WTC11 (cell line): ENCODE measurements at regions not wholly inside any gene's neighbourhood (a gene's known extent, or its start where the extent isn't known, plus 50 kb on each side); places are given as distances from the start of the nearest gene placed in this dataset.

Experiments used
- ATAC-seq: fragments of 200-7000 bp; cut with Tn5 transposase; 2 replicates; pipeline ENCODE4 v1.10.0; 2021; ENCODE audit warnings: mild to moderate bottlenecking, moderate library complexity
- CTCF ChIA-PET: fragments of 300-600 bp; sonication (Branson Sonifier 250); formaldehyde crosslinking; loops from one replicate; lab custom pipeline; 2021; ENCODE audit warnings: antibody characterized with exemption; lab: Charles Lee
- POLR2A ChIA-PET: fragments of 350-600 bp; sonication (Branson Sonifier 250); formaldehyde crosslinking; loops from one replicate; lab custom pipeline; 2021; ENCODE audit warnings: antibody characterized with exemption; lab: Charles Lee
- DNase-seq: peaks from one replicate; pipeline ENCODE4 v3.0.0; 2021; ENCODE audit warnings: low spot score
- H3K27ac Mint-ChIP-seq: 2 replicates; pipeline ENCODE4 v1.8.0; 2021; ENCODE audit warnings: mixed read lengths
- H3K27me3 Mint-ChIP-seq: 2 replicates; pipeline ENCODE4 v1.8.0; 2021; ENCODE audit warnings: low read depth, mild to moderate bottlenecking, moderate library complexity, mixed read lengths
- H3K36me3 Mint-ChIP-seq: 2 replicates; pipeline ENCODE4 v1.8.0; 2021; ENCODE audit warnings: mixed read lengths
- H3K4me1 Mint-ChIP-seq: 2 replicates; pipeline ENCODE4 v1.8.0; 2022; ENCODE audit warnings: mixed read lengths
- H3K4me3 Mint-ChIP-seq: 2 replicates; pipeline ENCODE4 v1.8.0; 2021; ENCODE audit warnings: mild to moderate bottlenecking, moderate library complexity, mixed read lengths
- H3K9me3 Mint-ChIP-seq: 2 replicates; pipeline ENCODE4 v1.8.0; 2021; ENCODE audit warnings: mixed read lengths
- CREM ChIP-seq: sonication (generic); formaldehyde crosslinking; IDR thresholded peaks from 2 replicates; pipeline ENCODE4 v1.8.1; 2022; ENCODE audit warnings: mild to moderate bottlenecking, missing genetic modification reagents, moderate library complexity
- CTCF ChIP-seq: fragments of 200-600 bp; IDR thresholded peaks from 2 replicates; pipeline ENCODE4 v1.8.0; 2022; ENCODE audit warnings: antibody characterized with exemption
- FOXJ3 ChIP-seq: sonication (generic); formaldehyde crosslinking; IDR thresholded peaks from 2 replicates; pipeline ENCODE4 v1.9.0; 2021; ENCODE audit warnings: missing genetic modification reagents, mild to moderate bottlenecking, borderline replicate concordance
- FOXK1 ChIP-seq: sonication (generic); formaldehyde crosslinking; IDR thresholded peaks from 2 replicates; pipeline ENCODE4 v1.8.0; 2022; ENCODE audit warnings: mild to moderate bottlenecking, moderate library complexity, missing genetic modification reagents
- GABPB1 ChIP-seq: sonication (generic); formaldehyde crosslinking; IDR thresholded peaks from 2 replicates; pipeline ENCODE4 v1.8.1; 2023; ENCODE audit warnings: mild to moderate bottlenecking, missing genetic modification reagents
- HMGA2 ChIP-seq: fragments of 250-450 bp; sonication (Bioruptor Pico); IDR thresholded peaks from 2 replicates; pipeline ENCODE4 v1.4.0; 2021; ENCODE audit warnings: mild to moderate bottlenecking, moderate library complexity
- HMGXB4 ChIP-seq: sonication (generic); formaldehyde crosslinking; IDR thresholded peaks from 2 replicates; pipeline ENCODE4 v1.8.1; 2023; ENCODE audit warnings: mild to moderate bottlenecking, moderate library complexity, missing genetic modification reagents
- JUN ChIP-seq: sonication (generic); formaldehyde crosslinking; IDR thresholded peaks from 2 replicates; pipeline ENCODE4 v1.8.0; 2023; ENCODE audit warnings: mild to moderate bottlenecking, missing genetic modification reagents
- NFATC4 ChIP-seq: fragments of 250-450 bp; sonication (Bioruptor Pico); IDR thresholded peaks from 2 replicates; pipeline ENCODE4 v1.9.0; 2021; ENCODE audit warnings: mild to moderate bottlenecking
- NFE2L1 ChIP-seq: sonication (generic); formaldehyde crosslinking; IDR thresholded peaks from 2 replicates; pipeline ENCODE4 v1.8.1; 2023; ENCODE audit warnings: missing genetic modification reagents
- NR1H2 ChIP-seq: sonication (generic); formaldehyde crosslinking; IDR thresholded peaks from 2 replicates; pipeline ENCODE4 v1.9.0; 2021; ENCODE audit warnings: mild to moderate bottlenecking, moderate library complexity, missing genetic modification reagents
- PRDM15 ChIP-seq: sonication (generic); formaldehyde crosslinking; IDR thresholded peaks from 2 replicates; pipeline ENCODE4 v1.8.0; 2022; ENCODE audit warnings: missing genetic modification reagents
- STAT6 ChIP-seq: sonication (generic); formaldehyde crosslinking; conservative IDR thresholded peaks from 2 replicates; pipeline ENCODE4 v1.8.1; 2023; ENCODE audit warnings: mild to moderate bottlenecking, low read depth, missing genetic modification reagents, moderate library complexity
- ZNF121 ChIP-seq: sonication (generic); formaldehyde crosslinking; IDR thresholded peaks from 2 replicates; pipeline ENCODE4 v1.8.0; 2023; ENCODE audit warnings: missing genetic modification reagents
- ZNF219 ChIP-seq: sonication (generic); formaldehyde crosslinking; IDR thresholded peaks from 2 replicates; pipeline ENCODE4 v1.8.0; 2023; ENCODE audit warnings: missing genetic modification reagents, mild to moderate bottlenecking, borderline replicate concordance
- ZNF232 ChIP-seq: sonication (generic); formaldehyde crosslinking; IDR thresholded peaks from 2 replicates; pipeline ENCODE4 v1.8.0; 2022; ENCODE audit warnings: mild to moderate bottlenecking, missing genetic modification reagents
- ZNF317 ChIP-seq: sonication (generic); formaldehyde crosslinking; IDR thresholded peaks from 2 replicates; pipeline ENCODE4 v1.8.1; 2023; ENCODE audit warnings: low read depth, mild to moderate bottlenecking, moderate library complexity, missing genetic modification reagents, borderline replicate concordance
- ZNF416 ChIP-seq: fragments of 250-450 bp; sonication (Bioruptor Pico); IDR thresholded peaks from 2 replicates; pipeline ENCODE4 v1.9.0; 2021; ENCODE audit warnings: mild to moderate bottlenecking, inconsistent platforms
- TF ChIP-seq, protein P1 (sequence below): sonication (generic); formaldehyde crosslinking; IDR thresholded peaks from 2 replicates; pipeline ENCODE4 v1.8.0; 2022; ENCODE audit warnings: mild to moderate bottlenecking, missing genetic modification reagents
- TF ChIP-seq, protein P2 (sequence below): fragments of 250-450 bp; sonication (Bioruptor Pico); IDR thresholded peaks from 2 replicates; pipeline ENCODE4 v1.9.0; 2021; ENCODE audit warnings: mild to moderate bottlenecking, borderline replicate concordance
- TF ChIP-seq, protein P3 (sequence below): fragments of 250-450 bp; sonication (Bioruptor Pico); conservative IDR thresholded peaks from 2 replicates; pipeline ENCODE4 v1.9.0; 2021; ENCODE audit warnings: mild to moderate bottlenecking

GRCh38 chr7:51860305-51860704 is 543.7 kb upstream of the COBL start (continued):
- TF ChIP-seq, protein P1, sequence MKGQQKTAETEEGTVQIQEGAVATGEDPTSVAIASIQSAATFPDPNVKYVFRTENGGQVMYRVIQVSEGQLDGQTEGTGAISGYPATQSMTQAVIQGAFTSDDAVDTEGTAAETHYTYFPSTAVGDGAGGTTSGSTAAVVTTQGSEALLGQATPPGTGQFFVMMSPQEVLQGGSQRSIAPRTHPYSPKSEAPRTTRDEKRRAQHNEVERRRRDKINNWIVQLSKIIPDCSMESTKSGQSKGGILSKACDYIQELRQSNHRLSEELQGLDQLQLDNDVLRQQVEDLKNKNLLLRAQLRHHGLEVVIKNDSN (CRISPR knock-in tag): no peak
- TF ChIP-seq ZNF317 (CRISPR knock-in tag): no peak
- no peak for TF ChIP-seq ZNF416 (CRISPR knock-in tag)
- no peak for TF ChIP-seq ZNF121
- TF ChIP-seq, protein P2, sequence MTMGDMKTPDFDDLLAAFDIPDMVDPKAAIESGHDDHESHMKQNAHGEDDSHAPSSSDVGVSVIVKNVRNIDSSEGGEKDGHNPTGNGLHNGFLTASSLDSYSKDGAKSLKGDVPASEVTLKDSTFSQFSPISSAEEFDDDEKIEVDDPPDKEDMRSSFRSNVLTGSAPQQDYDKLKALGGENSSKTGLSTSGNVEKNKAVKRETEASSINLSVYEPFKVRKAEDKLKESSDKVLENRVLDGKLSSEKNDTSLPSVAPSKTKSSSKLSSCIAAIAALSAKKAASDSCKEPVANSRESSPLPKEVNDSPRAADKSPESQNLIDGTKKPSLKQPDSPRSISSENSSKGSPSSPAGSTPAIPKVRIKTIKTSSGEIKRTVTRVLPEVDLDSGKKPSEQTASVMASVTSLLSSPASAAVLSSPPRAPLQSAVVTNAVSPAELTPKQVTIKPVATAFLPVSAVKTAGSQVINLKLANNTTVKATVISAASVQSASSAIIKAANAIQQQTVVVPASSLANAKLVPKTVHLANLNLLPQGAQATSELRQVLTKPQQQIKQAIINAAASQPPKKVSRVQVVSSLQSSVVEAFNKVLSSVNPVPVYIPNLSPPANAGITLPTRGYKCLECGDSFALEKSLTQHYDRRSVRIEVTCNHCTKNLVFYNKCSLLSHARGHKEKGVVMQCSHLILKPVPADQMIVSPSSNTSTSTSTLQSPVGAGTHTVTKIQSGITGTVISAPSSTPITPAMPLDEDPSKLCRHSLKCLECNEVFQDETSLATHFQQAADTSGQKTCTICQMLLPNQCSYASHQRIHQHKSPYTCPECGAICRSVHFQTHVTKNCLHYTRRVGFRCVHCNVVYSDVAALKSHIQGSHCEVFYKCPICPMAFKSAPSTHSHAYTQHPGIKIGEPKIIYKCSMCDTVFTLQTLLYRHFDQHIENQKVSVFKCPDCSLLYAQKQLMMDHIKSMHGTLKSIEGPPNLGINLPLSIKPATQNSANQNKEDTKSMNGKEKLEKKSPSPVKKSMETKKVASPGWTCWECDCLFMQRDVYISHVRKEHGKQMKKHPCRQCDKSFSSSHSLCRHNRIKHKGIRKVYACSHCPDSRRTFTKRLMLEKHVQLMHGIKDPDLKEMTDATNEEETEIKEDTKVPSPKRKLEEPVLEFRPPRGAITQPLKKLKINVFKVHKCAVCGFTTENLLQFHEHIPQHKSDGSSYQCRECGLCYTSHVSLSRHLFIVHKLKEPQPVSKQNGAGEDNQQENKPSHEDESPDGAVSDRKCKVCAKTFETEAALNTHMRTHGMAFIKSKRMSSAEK (CRISPR knock-in tag): no peak
- no peak for TF ChIP-seq CTCF
- no peak for TF ChIP-seq JUN (CRISPR knock-in tag)

- Mint-ChIP-seq H3K36me3 (no peaks in the 10 kb centered on the region), H3K27me3 (peaks cover 7% of the 10 kb centered on the region), H3K9me3 (peaks cover 14% of the 10 kb centered on the region; the same call in 1 of the 2 replicates), H3K4me3 (no peak overlapping the region), H3K4me1 (peaks cover 3% of the 10 kb centered on the region; the same call in 1 of the 2 replicates)
- DNase-seq: no peak
- CTCF ChIA-PET: no interaction called here
- ATAC-seq: no peak
- TF ChIP-seq HMGXB4 (CRISPR knock-in tag) (no peak), ZNF232 (CRISPR knock-in tag) (no peak), FOXK1 (no peak), PRDM15 (CRISPR knock-in tag) (no peak), STAT6 (CRISPR knock-in tag) (no peak), ZNF219 (no peak), CREM (no peak), NFATC4 (no peak), NR1H2 (CRISPR knock-in tag) (no peak), NFE2L1 (CRISPR knock-in tag) (no peak), GABPB1 (no peak), HMGA2 (CRISPR knock-in tag) (no peak), FOXJ3 (CRISPR knock-in tag) (no peak)
- TF ChIP-seq, protein P3, sequence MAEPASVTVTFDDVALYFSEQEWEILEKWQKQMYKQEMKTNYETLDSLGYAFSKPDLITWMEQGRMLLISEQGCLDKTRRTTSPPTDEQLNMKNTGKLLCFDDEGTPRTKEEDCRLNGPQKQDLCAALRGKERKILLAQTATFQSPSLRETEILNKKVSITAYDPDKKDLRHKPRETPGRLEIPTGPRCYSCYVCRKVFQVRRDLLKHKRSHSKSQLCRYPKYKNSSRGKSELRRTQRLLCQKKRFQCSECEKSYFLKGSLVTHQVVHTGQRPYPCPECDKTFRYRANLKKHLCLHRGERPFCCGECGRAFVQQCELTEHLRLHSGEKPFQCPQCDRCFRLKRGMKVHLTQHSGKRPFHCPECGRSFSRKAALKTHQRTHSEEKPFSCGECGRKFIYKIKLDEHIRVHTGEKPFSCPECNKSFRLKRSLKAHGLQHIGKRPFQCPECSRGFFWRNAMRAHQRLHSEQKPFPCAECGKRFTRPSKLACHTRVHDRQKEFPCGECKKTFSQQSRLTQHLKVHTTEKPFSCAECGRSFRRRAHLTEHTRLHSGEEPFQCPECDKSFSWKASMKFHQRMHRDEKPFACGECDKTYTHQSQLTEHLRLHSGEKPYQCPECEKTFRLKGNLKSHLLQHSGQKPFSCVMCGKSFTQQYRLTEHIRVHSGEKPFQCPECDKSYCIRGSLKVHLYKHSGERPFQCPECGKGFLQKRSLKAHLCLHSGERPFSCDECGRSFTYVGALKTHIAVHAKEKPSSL (CRISPR knock-in tag): no peak
- TF ChIP-seq, all 79 proteins: peak for 0
- H3K27ac Mint-ChIP-seq: no peak overlapping the region
- POLR2A ChIA-PET: no interaction called here
These were observed 533.5 kb upstream of the COBL start for GRCh38 chr7:51850126-51850525.
